ENCODE measurements at regions not wholly inside any gene's neighbourhood (a gene's known extent, or its start where the extent isn't known, plus 50 kb on each side); places are given as distances from the start of the nearest gene placed in this dataset.
"Not testable (repeated sequence)": the region's sequence is repeated elsewhere in the genome, so short reads cannot be mapped to it uniquely, and the experiment has no call there.

DNA sequence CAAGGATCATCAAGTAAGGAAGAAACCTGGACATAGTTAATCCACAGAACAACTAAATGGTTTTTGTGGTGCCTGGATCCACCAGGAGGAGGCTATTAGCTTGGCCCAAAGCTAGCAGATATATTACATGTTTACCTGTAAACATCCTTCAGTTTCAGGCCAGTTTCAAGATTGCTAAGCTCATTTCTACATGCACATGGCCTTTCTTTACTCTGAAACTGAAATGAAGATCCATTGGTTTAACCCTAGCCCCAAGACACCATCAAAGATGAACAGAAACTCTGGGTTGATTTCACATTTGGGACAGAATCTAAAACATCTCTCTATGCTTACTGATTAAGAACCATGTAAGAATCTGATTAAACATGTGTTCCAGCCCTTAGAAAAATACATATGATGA, 611.8 kb downstream of the TLE1 start:
- no peak for DNase-seq (ENCODE audit: low read depth in 2 of 2)

DNA sequence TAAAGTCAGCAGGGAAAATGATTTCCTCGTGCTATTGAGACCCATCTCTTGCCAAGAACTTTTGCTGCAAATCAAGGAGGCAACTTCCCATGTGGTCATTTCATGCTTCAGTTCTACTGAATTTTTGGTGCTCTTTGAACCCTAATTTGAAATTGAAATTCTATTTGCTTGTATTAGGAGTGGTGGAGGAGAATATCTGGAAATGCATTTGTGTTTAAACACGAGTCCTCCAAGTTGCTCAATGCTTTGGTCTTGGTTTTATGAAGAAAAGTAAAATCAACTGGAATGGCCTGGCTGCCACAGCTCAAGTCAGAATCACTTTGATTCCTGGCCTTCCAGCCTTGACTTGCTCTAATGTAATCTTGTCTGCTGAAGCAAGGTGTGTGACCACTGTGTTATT, 613.2 kb downstream of the TLE1 start:
- DNase-seq (ENCODE audit: low read depth in 2 of 2) = no peak

DNA sequence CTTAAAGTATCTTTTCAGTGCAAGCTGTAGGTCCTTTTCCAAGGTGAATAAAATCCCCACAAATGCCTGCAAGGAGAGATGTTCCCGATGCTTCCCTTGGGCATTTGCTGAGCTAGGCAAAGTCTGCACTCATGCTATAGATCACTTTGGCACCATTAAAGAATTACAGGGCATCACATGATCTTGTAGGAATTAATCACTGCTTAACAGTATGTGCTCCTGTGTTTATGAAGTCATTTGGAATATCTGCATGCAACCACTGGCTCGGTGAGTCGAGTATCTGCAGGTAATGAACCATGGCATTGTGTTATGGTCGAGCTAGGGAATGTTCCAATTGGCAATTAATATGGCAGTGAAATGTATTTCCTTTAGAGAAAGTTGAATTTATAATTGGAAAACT, 615.1 kb downstream of the TLE1 start:
- DNase-seq (ENCODE audit: low read depth in 2 of 2) = no peak

DNA sequence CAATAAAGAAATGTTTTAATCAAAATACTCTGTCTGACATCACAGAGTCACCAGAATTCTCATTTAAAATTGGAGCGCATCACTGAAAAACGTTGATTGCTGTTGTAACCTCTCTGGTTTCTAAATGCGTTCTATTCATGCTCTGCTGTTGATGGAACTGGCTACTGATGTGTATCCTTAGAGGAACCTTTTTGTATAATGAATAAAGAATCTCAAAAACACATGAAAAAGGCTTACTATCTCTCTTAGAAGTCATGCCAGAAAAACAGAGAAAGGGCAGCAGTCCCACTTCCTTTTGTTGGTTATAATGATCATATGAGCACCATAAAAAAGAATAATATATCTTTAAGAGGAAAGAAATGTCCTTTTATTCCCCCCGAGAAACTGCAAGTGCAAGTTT, 615.5 kb downstream of the TLE1 start:
- DNase-seq (ENCODE audit: low read depth in 2 of 2) = no peak

DNA sequence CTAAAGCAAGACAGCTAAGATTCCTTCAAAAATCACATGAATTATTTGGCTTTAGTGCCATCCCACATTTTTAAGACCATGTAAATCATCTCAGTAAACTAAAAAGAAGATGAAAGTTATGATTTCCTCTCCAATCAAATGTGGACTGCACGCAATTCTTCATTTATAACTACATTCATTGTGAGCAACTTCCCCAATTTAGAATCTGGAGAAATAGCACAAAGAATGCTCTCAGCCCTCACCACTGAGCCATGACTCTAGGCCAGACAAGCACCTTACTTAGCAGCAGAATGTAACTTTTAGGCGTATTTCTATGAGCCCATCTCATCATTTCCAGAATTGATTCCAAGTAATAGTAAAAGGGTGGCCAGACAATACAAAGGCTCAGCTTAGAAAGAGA, 616.6 kb downstream of the TLE1 start:
- no peak for DNase-seq (ENCODE audit: low read depth in 2 of 2)

DNA sequence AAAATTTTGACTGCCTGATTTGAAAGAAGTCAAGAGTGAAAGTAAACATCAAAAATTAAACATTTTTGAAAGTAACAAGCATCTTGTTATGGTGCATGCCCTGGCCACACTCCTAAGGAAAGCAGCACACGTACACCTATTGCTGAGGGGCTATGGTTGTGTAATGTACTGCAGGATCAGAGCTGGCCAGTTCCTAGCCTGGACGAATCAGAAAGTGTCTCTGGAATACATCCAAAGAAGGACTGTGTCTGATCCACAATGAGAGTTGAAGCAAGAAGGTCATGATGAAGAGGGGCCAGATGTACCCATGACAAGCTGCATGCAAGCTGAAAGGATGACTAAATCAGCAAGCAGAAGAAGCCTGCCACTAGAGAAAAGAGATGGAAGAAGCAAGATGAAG, 618.2 kb downstream of the TLE1 start:
- DNase-seq (ENCODE audit: low read depth in 2 of 2) = no peak

DNA sequence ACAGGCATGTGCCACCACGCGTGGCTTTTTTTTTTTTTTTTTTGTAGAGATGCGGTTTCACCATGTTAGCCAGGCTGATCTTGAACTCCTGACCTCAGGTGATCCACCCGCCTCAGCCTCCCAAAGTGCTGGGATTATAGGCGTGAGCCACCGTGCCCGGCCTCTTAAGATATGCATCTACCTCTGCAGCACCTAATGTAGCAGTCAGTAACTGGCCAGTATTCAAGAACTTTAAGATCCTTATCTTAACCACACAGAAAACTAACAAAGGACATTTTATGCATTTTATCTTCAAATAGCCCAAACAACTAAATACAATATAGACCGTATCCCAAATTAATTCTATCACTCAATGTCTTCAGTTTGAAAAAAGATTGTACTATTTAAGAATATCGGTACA, 618.7 kb downstream of the TLE1 start:
- no peak for DNase-seq (ENCODE audit: low read depth in 2 of 2)

DNA sequence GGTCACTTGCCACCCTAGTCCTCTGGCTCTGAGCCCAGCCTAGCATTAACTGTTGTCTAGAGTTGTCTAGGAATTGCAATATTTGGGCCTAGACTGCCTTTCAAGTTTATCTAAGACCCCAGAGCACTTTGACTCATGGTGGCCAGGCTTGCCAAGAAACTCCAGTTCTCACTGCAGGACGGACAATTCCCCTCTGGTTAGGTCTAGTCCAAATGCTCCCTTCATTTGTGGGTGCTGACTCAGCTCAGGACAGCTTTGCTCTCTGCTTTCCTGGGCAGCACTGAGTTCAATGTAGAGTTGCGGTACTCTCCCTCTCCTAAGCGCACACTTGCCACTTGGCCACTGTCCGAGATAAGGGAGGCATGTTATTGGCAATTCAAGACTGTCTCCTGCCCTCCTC, 619.4 kb downstream of the TLE1 start:
- DNase-seq (ENCODE audit: low read depth in 2 of 2) = no peak

DNA sequence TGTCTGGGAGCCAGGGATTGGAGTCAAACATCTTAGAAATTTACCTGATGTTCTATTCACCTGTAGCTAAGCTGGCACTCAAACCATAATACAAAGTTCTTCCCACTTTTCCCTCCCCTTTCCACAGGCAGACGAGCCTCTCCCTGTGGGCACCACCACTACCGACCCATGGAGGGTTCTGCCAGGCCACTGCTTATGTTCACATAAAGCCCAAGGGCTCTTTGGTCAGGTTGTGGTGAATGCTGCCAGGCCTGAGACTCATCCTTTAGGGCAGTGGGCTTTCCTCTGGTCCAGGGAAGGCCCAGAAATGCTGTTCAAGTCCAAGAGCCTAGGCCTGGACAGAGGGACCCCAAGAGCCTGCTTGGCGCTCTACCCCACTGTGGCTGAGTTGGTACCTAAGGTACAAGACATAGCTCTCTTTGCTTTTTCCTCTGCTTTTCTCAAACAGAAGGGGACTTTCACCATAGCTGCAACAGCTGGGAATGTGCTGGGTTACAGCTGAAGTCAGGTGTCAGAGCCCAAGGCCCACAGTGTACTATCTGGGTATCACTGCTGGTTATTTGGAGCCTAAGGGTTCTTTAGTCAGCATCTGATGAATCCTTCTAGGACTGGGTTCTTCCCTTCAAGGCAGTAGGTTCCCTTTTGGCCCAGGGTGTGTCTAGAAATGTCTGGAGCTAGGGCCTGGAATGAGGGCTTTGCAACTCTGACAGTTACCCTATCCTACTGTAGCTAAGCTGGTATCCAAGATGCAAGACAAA, 620.1 kb downstream of the TLE1 start:
- DNase-seq (ENCODE audit: low read depth in 2 of 2) = no peak

DNA sequence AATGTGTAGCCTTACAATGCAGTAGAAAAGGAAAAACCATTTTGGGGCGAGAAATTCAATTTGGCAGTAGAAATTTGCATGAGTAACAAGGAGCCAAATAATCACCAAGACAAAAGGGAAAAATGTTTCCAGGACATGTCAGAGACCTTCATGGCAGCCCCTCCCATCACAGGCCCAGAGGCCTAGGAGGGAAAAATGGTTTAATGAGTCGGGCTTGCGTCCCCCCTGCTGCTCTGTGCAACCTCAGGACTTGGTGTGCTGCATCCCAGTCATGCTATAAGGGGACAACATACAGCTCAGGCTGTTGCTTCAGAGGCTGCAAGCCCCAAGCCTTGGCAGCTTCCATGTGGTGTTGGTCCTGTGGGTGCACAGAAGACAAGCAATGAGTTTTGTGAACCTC, 626.4 kb downstream of the TLE1 start:
- DNase-seq (ENCODE audit: low read depth in 2 of 2) = not testable (repeated sequence)

DNA sequence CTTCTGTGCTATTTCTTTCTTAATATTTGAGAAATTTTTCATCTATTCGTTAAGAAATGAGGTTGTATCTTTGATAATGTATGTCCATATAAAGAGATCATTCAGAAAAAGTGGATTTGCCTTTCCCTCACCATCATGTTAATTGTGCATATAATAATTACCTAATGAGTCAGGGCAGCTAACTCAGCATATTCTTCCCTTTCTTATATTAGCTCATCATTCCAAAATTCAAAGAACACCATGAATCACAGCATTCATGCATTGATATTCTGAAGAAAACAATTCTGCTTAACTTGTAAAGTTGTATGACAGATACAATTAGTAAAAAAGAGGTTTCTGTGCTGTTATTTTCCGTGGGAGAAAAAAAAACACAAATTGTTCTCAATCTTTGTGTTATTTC, 630.6 kb downstream of the TLE1 start:
- DNase-seq (ENCODE audit: low read depth in 2 of 2) = no peak

DNA sequence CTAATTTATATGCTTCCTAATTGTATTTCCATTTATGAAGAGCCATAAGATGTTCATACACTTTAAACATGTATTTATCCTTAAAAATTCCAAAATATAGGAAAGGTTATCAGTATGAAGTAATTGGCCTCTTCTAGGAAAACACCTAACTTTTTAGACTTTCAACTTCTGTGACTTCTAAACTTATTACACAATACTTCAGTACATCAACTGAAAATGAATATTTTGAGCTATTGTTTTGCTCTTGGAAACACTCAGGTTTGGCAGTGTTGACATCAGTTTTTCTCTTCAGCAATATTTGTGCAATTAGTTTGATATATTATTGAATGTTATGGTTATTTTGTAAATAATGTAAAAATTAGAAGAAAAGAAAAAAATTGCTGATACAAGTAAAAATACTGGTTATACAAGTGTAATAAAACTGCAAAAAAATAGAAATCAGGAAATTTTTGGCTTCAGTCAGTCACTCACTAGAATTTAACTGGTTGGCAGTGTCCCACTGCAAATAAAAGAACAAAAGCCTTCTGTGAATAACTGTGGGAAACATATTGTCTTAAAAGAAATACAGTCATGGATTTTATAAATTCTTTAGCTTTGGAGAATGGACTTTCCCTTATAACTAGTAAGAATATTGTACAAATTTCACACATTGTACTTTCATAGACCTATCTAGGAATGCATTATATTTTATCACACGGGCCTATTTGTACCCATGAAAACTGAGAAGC, 635.9 kb downstream of the TLE1 start:
- no peak for DNase-seq (ENCODE audit: low read depth in 2 of 2)

DNA sequence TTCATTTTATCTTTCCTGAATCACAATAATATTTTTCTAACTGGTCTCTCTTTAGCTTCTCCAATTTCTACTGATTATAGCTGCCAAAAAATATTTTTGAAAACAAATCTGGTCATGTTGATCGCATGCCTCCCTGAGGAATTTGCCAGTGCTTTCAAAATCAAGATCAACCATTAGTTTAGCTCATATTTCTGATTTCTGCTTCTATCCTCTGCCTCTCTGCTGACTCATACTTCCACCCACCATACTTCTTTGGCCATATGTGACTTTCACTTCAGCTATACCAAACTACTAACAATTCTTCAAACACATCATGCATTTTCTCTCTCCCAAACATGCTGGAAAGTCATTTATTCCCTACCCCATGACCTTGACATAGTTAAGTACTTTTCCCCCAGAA, 636.5 kb downstream of the TLE1 start:
- DNase-seq (ENCODE audit: low read depth in 2 of 2) = no peak

DNA sequence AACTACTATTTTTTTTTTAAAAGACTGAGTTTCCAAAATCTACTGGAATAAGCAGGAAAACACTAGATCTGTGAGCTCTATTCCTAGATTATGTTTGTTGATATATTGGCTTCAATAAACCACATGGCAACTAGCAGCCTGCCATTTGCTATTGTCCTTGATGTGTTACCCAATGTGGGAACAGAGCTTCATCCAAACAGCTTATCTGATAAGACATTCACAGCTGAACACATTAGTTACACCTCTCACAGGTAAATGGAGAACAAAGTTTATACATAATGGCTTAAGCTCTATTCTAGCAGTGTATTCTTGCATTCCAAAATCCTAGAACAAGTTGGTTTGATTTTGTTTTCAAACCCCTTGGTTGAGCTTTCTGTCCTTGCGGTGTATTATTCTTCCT, 642.1 kb downstream of the TLE1 start:
- no peak for DNase-seq (ENCODE audit: low read depth in 2 of 2)

DNA sequence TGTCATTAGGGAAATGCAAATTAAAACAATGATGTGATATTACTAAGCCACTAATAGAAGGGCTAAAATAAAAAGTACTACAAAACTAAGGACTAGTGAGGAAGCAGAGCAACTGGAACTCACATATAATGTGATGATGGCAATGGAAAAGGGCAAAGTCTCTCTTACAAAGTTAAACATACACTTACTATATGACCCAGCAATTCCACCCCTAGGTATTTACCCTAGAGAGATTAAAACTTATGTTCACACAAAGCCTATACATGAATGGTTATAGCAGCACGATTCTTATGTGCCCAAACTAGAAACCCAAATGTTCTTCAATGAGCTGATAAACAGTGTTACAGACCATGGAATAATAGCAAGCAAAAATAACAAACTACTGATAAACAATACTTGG, 643.7 kb downstream of the TLE1 start:
- no peak for DNase-seq (ENCODE audit: low read depth in 2 of 2)

DNA sequence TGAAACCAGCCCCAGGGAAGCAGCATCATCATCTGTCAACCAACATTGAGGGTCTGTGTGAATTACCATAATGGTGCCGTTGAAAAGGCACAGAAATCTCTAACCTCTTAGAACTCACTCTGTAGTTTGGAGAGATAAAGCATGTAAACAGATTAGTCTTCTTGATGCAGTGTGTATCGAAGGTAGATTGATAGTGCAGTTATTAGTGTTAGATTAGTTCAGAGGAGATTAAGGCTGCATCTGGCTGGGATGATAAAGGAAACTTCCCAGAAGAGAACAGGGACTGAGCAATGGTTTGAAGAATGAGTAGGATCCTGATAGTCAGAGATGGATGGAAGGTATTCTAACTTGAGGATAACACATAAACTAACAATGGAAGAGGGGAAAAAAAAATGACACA, 651.5 kb downstream of the TLE1 start:
- DNase-seq (ENCODE audit: low read depth in 2 of 2) = no peak

DNA sequence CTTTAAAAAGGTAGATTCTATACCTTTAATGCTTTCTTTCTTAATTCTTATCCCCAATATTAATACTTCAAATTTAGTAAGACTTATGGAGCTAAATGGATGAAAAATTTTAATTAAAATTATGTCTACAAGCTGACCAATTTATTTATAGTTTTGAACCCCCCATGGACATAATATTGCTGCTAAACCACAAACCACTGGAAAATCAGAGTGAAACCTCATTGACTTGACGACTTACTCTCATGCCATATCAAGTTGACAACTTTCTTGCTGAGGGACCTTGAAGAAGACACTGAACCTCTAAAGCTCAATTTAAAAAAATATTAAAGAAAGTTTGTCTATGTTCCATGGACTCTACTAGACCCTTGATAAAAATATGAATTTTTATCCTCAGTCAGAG, 653.7 kb downstream of the TLE1 start:
- no peak for DNase-seq (ENCODE audit: low read depth in 2 of 2)

DNA sequence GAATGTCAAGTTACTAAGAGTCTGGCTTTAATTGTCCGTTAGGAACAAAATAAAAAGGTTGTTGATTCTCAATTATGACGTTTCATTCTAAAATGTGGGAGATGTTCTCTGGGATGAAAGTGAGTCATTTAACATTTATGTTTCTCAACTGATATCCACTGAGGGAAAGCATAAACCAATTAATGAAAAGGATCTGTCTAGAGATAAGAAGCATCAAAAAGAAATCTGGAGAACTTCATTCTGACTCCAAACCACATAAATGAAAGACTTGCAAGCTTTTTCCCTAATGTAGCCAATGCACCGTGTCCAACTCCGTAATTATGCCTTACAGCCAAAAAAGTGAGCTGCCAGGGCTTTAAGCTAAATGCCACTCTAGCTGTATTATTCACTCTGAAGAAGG, 654.2 kb downstream of the TLE1 start:
- DNase-seq (ENCODE audit: low read depth in 2 of 2) = peak in 1 of 2 experiments; percentile 36

DNA sequence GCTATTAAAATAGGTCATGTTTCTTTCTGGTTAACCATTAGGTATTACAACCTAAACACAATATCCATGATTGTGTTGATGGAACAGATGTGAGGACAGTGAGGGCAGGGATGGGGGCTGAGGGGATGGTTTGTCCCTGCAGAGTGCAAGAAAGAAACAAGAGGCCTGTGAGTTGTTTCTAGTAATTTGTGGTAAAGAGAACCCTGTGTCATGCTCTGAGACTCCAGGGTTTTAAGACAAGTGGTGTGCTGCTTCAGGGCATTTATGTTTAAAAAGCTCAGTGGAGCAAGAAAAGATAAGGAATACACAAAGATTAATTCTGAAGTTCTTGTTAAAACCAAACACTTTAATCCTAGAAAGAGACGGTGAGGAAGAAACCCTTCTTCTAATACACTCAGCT, 656.5 kb downstream of the TLE1 start:
- DNase-seq (ENCODE audit: low read depth in 2 of 2) = no peak

DNA sequence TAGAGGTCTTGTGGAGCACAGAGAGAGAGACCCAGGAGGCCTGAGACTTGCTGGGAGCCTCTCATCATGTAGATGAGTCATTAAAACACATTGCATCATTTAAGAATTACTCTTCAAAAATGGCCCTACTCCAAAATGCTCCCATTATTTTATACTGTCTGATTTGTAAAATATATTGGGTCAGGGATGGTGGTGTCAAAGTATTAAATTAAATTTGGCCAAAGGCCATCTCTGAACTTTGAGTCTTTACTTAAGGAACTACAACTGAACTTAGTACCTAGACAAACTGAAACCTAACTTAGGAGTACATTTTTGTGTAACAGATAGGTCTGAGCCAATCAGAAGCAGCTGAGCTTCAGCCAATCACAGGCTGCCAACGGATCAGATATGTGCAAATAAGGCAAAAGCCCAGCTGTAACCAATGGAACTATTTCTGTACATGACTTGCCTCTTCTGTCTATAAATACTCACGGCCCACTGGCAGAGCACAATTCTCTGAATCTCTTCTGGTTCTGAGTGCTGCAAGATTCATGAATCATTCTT, 657.2 kb downstream of the TLE1 start:
- DNase-seq (ENCODE audit: low read depth in 2 of 2) = peak; percentile 59 to 62

DNA sequence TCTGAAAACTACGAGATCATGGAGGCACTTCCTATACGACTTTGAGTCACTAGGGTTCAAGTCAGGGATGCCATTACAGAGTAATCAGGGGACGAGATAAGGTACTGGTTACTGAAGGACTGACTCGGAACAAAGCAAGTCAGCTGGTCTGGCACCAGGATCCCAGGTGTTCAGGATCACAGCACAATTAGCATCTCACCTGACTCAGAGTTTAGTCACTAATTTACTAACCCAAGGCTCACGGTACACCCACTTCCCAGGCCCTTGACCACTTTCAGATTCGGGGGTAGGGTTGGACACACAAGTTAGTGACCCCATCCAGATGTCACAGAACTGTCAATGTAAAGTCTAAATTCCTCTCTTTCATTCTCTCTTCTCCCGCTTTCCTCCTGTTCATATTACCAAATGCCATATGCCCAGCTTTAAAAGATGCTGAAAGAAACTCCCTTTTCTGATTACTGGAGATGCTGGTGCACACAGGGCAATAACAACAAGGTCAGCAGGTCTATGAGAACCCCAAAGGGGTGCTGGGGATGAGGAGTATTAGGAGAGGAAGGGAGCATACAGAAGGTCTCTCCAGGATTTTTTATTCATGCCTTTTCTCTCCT, 657.8 kb downstream of the TLE1 start:
- no peak for DNase-seq (ENCODE audit: low read depth in 2 of 2)

DNA sequence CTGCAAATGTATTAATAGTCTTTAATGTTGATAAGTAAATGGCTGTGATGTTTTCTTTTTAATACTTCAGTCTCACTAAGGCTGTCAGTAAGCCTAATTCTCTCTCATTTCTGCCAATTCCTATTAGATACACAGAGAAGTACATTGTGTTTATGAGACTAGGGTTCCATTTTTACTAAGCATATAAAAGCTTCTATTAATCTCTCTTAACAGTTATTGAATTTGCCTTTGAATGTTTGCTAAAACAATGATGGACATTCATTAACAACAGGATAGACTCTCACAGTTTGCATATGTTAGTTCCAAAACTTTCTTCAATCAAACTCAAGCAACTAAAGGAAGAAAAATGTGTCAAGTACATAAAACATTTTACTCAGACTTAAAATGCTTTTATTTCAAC, 659.3 kb downstream of the TLE1 start:
- DNase-seq (ENCODE audit: low read depth in 2 of 2) = no peak

DNA sequence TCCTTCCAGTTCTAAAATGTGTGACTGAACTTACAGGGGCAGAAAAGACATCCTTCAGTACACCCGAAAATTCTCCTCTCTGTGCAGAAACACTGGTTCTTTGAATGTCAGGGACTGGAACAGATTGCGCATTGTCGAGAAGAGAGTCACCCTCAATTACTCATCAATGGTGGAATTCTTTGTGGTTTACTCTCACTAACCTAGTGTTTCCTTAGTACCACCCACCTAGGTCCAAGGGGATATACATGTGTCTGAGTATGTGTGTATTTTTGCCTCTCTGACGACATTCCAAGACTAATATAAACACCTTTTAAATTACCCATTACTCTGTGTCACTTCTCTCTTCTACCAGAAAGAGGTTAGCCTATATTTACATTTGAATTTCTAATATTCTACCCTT, 660.8 kb downstream of the TLE1 start:
- peak; percentile 79 to 82 for DNase-seq (ENCODE audit: low read depth in 2 of 2)
